GM12873 (cell line): ENCODE measurements at regions not wholly inside any gene's neighbourhood (a gene's known extent, or its start where the extent isn't known, plus 50 kb on each side); places are given as distances from the start of the nearest gene placed in this dataset.

Experiments used
- TF ChIP-seq, protein P1 (sequence below): IDR thresholded peaks from 2 replicates; pipeline ENCODE4 v1.5.1; 2012; ENCODE audit warnings: low read depth, mild to moderate bottlenecking, moderate library complexity, low read length, control low read depth; ENCODE audit not compliant: insufficient read depth; ENCODE audit errors: missing control alignments

DNA sequence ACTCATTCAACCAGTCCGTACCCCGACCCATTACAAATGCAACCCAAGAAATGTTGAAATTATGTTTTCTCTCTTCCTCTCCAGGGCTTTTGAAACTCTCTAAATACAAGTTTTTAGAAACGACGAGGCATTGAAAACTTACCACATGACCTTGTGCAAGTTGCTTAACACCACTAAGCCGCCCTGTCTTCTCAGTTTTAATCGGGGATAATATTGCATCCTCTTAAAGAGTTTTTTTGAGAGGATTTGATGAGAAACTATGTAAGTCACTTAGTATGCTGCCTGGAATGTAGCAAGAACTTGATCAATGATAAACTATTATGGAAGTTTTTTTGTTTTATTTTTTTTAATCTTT is 149.0 kb upstream of the FAM20A start:
- TF ChIP-seq, protein P1, sequence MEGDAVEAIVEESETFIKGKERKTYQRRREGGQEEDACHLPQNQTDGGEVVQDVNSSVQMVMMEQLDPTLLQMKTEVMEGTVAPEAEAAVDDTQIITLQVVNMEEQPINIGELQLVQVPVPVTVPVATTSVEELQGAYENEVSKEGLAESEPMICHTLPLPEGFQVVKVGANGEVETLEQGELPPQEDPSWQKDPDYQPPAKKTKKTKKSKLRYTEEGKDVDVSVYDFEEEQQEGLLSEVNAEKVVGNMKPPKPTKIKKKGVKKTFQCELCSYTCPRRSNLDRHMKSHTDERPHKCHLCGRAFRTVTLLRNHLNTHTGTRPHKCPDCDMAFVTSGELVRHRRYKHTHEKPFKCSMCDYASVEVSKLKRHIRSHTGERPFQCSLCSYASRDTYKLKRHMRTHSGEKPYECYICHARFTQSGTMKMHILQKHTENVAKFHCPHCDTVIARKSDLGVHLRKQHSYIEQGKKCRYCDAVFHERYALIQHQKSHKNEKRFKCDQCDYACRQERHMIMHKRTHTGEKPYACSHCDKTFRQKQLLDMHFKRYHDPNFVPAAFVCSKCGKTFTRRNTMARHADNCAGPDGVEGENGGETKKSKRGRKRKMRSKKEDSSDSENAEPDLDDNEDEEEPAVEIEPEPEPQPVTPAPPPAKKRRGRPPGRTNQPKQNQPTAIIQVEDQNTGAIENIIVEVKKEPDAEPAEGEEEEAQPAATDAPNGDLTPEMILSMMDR: no peak

DNA sequence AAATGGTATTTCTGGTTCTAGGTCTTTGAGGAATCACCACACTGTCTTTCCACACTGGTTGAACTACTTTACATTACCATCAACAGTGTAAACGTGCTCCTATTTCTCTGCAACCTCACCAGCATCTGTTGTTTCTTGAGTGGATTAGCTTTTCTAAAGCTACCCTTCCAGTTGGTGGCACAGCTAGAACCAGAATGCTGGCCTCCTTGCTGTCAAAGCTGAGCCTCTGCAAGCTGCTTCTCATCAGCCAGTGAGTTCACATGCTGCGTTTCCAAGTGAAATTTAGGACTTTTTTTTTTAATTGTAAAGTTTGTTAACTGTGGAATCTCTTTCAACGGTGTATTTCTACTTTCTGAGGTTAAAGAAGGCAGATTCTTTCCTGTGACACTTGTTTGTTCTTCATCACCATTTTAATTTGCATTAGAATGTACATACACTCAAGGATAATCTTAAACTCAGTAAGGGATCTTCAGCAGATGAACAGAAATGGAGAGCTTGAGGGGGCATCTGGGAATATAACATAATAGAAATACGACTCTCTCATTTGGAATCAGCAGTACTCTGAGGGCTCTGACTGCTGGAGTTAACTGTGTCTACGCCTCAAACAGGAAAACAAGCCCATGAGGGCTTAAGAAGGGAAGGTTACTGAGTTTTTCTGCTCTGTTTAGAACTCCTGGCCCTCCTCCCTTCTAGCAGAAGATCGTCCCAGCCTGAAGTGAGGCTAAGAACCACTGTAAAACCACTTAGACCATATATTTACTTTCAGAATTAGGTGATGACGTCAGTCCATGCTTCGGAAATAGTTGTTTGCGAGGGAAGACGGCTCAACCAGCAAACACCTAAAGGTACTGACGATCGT is 148.4 kb upstream of the FAM20A start:
- TF ChIP-seq, protein P1: no peak

DNA sequence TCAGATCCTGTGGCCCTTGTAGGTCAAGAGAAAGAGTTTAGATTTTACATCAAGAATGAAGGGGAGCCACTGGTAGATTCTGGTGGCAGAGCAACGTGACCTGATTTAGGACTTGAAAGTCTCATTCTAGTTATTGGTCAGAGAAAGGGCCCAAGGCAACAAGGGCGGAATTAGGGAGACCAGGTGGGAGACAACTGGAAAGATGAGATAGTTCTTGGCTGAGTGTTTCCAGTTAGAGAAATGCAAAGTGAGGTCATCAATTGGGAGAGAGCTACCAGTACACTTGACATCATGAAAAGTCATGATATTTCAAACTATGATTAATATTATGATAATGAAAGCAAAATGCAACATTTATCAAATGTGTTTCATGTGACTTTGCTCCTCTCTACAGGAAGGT is 147.2 kb upstream of the FAM20A start:
- TF ChIP-seq, protein P1: no peak

- TF ChIP-seq, protein P1: peak; percentile 54
Measured at GRCh38 chr17:68740555-68741447, 139.6 kb upstream of the FAM20A start.

DNA sequence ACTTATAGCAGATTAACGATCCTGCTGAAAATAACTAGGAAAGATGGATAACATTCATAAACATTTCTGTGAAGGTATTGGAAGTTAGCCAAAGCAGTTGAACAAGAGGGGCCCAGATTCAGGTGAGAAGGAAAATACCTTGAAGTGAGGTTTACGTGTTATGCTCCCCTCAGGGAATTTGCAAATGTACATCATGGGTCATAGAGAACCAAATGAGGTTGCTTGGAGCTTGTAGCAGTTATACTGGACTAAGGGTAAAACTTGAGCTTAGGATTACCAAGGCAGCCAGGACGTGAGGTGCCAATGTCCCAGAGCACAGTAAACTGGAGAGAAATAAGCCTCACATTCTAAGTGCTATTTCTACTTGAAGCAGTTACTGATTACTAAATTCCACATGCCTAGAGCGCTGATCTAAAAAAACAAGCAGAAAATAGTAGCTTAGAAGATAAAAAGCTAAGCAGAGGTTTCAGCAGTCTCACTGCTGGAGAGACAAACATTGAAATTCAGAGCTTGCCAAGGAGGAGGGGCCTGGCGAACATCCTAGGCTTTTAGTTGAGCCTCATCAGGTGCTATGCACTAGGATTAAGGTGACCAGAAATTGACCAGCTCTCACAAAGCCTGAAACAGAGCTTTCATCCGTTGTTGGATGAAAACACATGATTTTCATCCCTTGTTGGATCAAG is 136.7 kb upstream of the FAM20A start:
- TF ChIP-seq, protein P1: no peak

DNA sequence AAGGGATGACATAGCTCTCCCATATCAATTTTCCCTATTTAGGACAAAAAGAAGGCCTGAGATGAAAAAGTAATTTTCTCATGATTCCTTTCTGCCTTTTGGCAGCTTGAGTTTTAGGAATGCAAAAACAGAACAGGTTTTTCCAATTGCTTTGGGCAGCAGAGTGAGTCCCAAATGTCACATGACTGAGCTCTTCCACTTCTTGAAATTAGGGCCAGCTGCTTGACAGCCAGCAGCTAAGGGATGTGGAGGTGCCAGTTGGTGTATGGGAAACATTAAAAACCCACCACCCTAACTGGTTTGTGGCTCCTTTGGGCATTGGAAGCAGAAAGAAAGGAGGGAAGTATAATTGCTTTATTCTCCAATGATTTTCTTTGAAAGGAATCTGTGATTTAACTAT is 133.8 kb upstream of the FAM20A start:
- TF ChIP-seq, protein P1: no peak
